ENCODE measurements at regions not wholly inside any gene's neighbourhood (a gene's known extent, or its start where the extent isn't known, plus 50 kb on each side); places are given as distances from the start of the nearest gene placed in this dataset.

DNA sequence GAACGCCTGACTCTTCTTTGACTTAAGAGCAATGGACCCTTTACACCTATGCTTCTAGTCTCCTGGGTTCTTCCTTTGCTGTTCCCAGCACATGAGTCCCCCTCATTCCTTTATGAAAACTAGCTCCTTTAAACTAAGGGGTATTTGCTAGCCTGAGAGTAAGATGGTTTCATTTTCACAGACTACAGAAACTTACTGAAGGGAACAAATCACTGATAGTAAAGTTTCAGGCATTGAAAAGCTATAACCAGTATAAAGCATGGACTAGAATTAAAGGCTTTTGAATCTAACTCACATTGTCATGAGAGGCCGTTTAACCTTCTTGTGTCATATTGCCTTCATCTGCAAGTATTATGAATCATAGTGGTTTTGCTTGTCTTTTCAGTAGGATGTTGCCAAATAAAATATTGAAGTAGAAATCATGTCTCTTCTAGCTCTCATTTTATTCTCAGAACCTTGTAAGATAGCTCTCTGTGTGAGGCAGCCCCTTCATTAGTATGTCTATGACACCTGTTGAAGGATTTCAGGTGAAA lies 765.9 kb downstream of the NR2F2 start:
- no peak for DNase-seq (ENCODE audit: low spot score)

DNA sequence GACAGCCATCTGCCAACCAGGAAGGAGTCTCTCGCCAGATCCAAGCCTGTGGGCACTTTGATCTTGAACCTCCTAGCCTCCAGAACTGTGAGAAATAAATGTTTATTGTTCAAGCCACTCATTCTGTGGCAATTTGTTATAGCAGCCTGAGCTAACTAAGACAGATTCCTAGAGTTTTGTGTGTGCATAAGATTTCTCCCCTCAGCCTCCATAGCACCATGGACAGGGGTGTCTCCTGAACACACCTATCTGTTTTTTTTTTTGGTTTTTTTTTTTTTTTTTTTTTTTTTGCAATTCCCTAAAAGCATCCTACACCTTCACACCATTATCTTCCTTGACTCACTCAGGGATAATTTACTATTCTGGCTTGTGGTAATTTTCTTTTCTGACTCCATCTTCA lies 768.5 kb downstream of the NR2F2 start:
- DNase-seq (ENCODE audit: low spot score): no peak

DNA sequence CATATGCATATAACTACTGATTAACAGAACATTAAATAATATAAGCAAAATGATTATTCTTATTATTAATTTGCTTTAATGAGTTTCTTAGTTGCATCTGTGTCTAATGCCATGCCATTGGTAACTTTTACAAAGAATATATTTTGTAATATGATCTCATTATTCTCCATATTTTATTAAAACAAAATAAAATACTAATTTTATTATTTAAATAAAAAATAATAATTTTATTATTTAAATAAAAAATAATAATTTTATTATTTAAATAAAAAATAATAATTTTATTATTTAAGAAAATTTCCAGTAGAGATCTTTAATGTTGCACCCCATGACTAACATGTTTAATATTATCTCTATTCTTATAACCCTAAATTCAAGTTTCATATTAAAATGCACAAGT lies 771.1 kb downstream of the NR2F2 start:
- no peak for DNase-seq (ENCODE audit: low spot score)

GRCh38 chr15:97114900-97115760 lies 784.6 kb downstream of the NR2F2 start:
- no peak for DNase-seq (ENCODE audit: low spot score)

GRCh38 chr15:97115761-97116070 lies 785.2 kb downstream of the NR2F2 start:
- DNase-seq (ENCODE audit: low spot score): no peak

DNA sequence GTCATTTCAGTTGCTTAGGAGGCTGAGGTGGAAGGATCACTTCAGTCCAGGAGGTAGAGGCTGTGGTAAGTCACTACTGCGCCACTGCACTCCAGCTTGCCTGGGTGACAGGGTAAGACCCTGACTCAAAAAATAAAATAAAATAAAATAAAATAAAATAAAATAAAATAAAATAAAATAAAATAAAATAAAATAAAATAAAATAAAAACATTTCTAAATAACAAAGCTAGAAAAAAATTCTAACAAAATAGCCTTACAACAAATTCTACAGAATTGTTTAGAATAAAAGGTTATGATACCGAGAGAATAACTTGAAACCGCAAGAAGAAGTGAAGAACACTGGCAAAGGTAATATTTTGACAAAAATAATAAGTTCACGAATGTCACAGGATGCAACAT lies 794.3 kb downstream of the NR2F2 start:
- no peak for DNase-seq (ENCODE audit: low spot score)

- no peak for DNase-seq (ENCODE audit: low spot score)
Measured at GRCh38 chr15:97126553-97127233, 796.2 kb downstream of the NR2F2 start.

GRCh38 chr15:97129674-97130073 lies 799.2 kb downstream of the NR2F2 start:
- no peak for DNase-seq (ENCODE audit: low spot score)

- no peak for DNase-seq (ENCODE audit: low spot score)
Measured at GRCh38 chr15:97140216-97140615, 809.7 kb downstream of the NR2F2 start.

GRCh38 chr15:97141360-97141759 lies 810.9 kb downstream of the NR2F2 start:
- DNase-seq (ENCODE audit: low spot score): no peak

DNA sequence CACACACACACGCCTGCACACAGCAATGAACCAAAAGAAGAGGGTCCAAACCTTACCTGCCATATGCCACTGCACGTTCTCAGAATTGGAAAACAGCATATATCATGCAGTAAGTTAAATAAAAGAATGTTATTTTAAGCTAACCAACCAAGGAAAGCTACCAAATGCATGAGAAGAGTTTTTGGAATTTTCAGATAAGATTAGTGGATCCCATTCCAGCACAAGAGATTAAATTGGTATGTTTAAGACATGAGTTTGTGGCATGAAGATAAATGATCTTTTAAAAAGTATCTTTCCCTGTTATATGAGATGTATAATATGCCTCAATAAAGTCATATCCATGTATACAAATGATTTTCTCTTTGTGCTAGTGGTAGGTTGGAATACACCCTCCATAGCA lies 811.4 kb downstream of the NR2F2 start:
- no peak for DNase-seq (ENCODE audit: low spot score)

DNA sequence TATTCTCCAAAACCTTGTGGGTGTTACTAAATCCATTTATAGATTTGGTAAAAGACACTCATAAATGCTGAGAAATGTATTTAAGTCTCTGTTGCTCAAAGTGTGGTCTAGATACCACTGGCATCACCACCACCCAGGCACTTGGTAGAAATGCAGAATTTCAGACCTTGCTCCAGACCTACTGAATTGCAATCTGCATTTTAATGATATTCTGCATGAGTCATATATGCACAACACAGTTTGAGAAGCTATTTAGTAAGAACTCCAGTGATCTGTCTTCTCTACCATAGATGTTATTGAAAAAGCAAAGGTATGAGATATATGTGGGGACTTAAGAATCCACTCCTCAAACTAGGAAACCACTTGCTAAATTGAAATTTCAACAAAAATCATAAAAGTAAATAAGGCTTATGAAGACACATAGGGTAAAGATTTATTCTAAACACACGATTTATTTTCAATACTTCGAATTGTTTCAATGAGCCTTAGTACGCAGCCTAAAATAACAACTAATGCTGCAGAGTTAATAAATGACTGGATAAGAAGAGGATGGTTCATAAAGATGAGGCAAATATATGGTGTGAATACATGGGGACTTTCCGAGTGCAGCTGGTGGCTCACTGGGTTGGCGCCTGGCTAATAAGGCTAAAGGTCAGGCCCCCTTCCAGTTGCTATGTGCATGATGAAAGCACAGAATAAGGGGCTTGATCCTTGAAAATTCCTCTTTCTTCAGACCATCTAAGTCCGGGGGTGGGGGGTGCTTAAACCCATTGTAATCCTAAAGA lies 813.3 kb downstream of the NR2F2 start:
- DNase-seq (ENCODE audit: low spot score): no peak

GRCh38 chr15:97144377-97144711 lies 813.8 kb downstream of the NR2F2 start:
- DNase-seq (ENCODE audit: low spot score): no peak

DNA sequence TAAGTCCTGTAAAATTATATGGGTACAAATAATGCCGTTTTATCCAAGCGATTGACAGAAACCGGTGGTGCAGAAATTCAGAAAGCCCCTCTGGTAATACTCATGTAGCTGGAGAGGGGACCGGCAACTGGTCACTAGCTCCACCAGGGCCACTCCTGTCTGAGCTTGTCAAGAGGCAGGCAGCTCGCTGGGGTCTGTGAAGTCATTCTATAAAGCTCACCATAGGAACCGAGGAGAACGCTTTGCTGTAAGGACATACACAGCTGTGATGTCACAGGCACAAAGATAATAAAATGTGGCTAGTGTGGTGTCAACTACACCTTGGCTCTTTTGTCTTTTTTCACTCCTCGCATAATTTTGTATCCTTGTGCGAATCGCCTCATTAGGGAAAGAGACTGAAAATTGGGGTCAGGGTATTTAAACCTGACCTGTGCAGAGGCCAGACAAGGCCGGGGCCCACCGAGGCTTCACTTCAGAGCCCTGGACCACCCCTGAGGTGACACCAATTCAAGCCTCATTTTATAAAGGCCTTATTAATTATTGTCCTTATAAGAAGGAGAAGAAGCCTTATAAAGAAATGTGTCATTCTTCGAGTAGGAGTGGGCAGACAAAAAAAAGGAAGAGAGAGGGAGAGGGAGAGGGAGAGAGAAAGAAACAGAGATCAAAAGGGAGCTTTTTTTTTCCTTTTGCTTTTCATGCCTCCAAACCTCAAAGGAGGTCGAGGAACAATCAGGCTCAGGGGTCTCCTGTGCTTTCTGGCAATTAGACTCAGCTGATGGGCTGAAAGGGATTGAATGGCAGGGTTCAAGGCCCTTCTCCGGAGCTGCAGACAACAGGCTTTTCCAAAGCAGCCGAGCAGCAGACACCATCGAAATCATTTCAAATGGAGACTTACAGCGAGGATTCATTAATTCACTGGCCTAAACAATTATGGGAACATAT lies 813.3 kb upstream of the ARRDC4 start:
- DNase-seq (ENCODE audit: low spot score): no peak

DNA sequence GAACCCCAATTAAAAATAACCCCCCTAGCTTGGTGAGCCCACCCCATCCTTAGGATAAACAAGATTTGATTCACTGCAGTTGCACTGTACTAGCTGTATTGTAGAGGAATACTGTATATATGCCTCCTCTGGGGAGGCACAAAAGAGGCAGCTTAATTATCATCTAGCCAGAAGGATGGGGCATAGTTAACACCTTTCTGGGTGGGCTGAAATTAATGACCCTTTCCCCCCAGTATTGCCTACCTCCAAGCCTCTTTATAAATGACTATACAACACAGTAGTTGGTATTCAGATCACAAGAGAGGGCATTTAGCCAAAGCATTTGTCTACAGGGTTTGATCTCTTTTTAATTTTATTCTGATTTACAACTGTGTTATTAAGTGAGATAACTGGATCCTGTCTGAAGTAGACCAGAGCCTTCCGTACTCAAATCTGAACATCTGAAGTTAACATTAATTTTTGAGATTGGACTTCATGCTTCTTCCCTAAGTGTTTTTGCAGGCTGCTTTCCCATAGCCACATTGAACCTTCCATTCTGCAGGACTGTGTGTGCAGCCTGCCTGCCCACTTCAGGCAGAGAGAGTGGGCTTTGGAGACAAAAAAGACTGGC lies 807.0 kb upstream of the ARRDC4 start:
- DNase-seq (ENCODE audit: low spot score): no peak

DNA sequence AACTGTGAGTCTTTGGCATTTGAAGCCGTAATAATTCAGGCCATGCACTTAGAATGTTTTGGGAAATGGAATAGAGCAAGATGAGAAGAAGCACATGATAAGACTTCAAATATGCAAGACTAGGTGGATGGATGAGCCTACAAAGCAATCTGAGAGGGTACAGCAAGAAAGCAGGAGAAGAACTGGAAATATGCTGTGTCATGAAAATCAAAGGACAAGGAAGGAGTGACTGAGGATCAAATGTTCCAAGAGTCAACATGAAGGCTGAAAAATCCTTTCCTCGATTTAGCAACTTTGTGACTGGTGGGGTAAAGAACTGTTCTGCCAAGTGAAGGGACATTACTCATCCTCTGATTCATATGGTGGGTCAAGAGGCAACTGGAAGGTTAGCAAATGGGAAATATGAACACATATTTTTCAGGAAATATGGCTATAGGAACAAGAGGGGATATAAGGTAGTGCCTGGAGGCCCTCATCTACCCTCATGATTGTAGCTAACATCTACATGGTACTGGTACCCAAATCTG lies 803.7 kb upstream of the ARRDC4 start:
- no peak for DNase-seq (ENCODE audit: low spot score)

DNA sequence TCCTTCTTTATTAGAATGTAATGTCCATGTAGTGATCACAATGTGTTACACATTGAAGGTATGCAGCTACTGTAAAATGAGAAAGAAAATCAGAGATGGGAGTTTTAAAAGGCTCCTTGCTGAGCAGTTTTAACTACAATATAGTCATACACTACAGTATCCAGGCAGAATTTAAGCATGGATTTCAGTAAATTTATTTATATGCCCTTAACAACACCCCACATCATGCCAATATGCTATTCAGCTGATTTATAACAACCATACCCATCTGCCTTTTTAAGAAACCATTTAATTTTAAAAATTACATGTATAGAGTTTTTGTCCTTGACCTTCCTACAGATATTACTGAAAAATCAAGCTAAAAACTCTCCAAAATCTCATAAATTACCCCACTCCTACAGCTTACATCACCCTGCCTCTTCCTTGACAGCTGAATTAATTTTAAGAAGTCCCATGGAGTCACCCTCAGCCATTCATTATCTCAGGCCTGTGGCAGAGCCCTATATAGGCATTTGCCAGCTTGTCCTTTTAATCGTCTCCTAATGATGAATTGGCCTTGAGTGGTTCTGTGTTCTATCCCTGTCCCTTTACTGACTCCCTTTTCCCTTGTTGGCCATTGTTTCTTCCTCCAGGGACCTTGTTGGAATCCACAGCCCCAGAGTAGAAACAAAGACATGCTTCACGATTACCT lies 797.6 kb upstream of the ARRDC4 start:
- DNase-seq (ENCODE audit: low spot score): no peak

DNA sequence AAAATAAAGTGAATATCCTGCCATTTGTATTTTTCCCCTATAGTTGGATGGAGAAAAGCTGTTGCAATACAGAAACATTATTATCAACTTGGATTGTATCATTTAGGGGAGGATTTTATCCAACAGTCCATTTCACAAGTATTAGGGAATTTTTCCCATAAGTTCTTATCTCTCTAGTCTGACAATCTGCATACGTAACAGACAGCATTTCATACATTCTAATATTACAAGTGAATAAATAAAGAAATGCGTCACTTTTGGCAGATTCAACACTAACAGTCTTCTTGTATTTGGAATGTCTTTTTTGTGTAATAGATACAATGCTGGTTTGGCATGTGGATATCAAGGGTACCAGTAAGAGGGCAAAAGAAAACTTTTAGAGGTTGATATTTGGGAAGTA lies 795.3 kb upstream of the ARRDC4 start:
- DNase-seq (ENCODE audit: low spot score): no peak

- no peak for DNase-seq (ENCODE audit: low spot score)
Measured at GRCh38 chr15:97168704-97169475, 791.6 kb upstream of the ARRDC4 start.

GRCh38 chr15:97171556-97171955 lies 788.9 kb upstream of the ARRDC4 start:
- DNase-seq (ENCODE audit: low spot score): no peak

Measured in HuH-7.5 (cell line).